Gastroesophageal sphincter (tissue), 3 donors: ENCODE measurements at regions not wholly inside any gene's neighbourhood (a gene's known extent, or its start where the extent isn't known, plus 50 kb on each side); places are given as distances from the start of the nearest gene placed in this dataset.

Experiments
- POLR2A ChIP-seq, 2 donors: fragments of 450-650 bp; IDR thresholded peaks; one replicate each; pipeline ENCODE4 v1.6.1; 2017; ENCODE audit warnings: antibody characterized with exemption in 2 of 2, mild to moderate bottlenecking in 2 of 2, moderate library complexity in 1 of 2
- TF ChIP-seq, protein P1 (sequence below), 4 experiments: fragments of 200-600 bp in 2 of 4; fragments of 450-650 bp in 2 of 4; sonication (generic) in 1 of 4; IDR thresholded peaks; one replicate each; pipeline ENCODE4 v1.5.1; 2017 to 2019; ENCODE audit warnings: antibody characterized with exemption in 4 of 4, mild to moderate bottlenecking in 2 of 4, moderate library complexity in 2 of 4

- TF ChIP-seq POLR2A (IDR thresholded peaks at IDR 0.05) = no peak
- TF ChIP-seq, protein P1, sequence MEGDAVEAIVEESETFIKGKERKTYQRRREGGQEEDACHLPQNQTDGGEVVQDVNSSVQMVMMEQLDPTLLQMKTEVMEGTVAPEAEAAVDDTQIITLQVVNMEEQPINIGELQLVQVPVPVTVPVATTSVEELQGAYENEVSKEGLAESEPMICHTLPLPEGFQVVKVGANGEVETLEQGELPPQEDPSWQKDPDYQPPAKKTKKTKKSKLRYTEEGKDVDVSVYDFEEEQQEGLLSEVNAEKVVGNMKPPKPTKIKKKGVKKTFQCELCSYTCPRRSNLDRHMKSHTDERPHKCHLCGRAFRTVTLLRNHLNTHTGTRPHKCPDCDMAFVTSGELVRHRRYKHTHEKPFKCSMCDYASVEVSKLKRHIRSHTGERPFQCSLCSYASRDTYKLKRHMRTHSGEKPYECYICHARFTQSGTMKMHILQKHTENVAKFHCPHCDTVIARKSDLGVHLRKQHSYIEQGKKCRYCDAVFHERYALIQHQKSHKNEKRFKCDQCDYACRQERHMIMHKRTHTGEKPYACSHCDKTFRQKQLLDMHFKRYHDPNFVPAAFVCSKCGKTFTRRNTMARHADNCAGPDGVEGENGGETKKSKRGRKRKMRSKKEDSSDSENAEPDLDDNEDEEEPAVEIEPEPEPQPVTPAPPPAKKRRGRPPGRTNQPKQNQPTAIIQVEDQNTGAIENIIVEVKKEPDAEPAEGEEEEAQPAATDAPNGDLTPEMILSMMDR (IDR thresholded peaks at IDR 0.05) = no peak
These were observed 128.8 kb upstream of the ARHGAP28 start for GRCh38 chr18:6600667-6601167.
